Eye (tissue), 1 donor: ENCODE measurements at regions not wholly inside any gene's neighbourhood (a gene's known extent, or its start where the extent isn't known, plus 50 kb on each side); places are given as distances from the start of the nearest gene placed in this dataset.

ENCODE experiments used
- DNase-seq: peaks from one replicate; pipeline ENCODE4 v3.0.0-alpha.2; 2015

- DNase-seq, result no peak
Measured at GRCh38 chr1:60228041-60228491, 154.5 kb upstream of the C1orf87 start.

GRCh38 chr1:60227601-60228000 is 154.0 kb upstream of the C1orf87 start:
- no peak for DNase-seq

- DNase-seq, result no peak
Measured at GRCh38 chr1:60225486-60225885, 151.9 kb upstream of the C1orf87 start.

DNA sequence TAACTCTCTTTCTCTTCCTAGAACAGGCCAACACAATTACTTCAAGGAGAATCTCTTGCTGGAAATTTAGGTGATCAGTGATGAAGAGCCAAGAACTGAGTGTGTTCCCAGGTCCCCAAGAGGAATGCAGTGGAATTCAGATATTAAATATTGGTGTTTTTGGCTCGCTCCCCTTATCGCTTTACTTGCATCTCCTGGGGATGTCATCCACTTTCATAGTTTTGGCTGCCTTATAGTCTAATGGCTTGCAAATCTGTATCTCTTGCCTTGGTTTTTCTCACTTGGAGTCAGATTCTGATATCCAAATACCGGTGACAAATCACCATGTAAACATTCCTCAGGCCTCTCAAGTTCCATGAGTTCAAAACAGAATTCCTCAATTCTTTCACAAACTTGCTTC is 151.0 kb upstream of the C1orf87 start:
- DNase-seq, result no peak

DNA sequence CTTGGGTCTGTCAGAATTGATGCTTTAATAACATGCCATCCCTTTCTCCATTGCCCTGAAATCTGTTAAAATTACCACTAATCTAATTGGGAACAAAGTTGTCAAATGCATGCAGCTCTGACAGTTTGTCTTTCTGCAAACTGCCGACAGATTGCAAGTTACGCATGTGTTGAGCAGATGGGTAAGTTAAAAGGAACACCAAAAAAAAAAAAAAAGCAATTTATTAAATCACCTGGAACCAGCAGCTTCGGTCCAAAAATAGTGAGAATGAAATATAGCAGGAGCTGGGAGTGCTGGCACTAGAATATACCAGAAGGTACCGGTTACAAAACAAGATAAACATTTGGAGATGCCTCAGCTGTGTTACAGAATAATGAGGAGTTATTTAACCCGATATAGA is 149.6 kb upstream of the C1orf87 start:
- no peak for DNase-seq

GRCh38 chr1:60222360-60223115 is 149.0 kb upstream of the C1orf87 start:
- peak; percentile 66 for DNase-seq

GRCh38 chr1:60213253-60213652 is 139.7 kb upstream of the C1orf87 start:
- DNase-seq, result no peak

DNA sequence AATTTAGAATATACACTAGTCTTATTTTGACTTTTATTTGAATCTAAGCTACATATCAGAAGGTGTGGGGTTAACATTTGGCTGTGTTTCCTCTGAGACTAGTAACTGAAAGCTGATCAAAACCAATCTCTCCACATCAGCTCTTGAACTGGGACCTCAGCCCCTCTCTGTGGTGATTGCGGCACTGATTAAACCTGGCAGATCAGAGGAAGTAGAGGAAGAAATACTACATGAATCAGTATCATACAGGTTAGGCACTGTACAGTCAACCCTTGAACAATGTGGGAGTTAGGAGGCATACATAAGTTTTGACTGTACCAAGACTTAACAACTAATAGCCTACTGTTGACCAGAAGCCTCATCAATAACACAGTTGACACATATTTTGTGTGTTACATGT is 122.5 kb upstream of the C1orf87 start:
- no peak for DNase-seq

GRCh38 chr1:60185684-60186083 is 112.1 kb upstream of the C1orf87 start:
- DNase-seq, result no peak

DNA sequence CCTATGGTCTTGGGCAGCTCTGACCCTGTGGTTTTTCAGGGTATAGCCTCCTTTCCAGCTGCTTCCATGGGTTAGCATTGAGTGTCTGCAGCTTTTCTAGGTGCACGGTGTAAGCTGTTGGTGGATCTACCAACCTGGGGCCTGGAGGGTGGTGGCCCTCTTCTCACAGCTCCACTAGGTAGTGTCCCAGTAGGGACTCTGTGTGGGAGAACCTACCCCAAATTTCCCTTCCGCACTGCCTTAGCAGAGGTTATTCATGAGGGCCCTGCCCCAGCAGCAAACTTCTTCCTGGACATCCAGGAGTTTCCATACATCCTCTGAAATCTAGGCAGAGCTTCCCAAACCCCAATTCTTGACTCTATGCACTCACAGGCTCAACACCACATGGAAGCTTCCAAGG is 111.0 kb upstream of the C1orf87 start:
- no peak for DNase-seq

- no peak for DNase-seq
Measured at GRCh38 chr1:60173729-60174505, 100.3 kb upstream of the C1orf87 start.

- DNase-seq, result no peak
Measured at GRCh38 chr1:60173006-60173405, 99.4 kb upstream of the C1orf87 start.

- DNase-seq, result no peak
Measured at GRCh38 chr1:60171801-60172200, 98.2 kb upstream of the C1orf87 start.

DNA sequence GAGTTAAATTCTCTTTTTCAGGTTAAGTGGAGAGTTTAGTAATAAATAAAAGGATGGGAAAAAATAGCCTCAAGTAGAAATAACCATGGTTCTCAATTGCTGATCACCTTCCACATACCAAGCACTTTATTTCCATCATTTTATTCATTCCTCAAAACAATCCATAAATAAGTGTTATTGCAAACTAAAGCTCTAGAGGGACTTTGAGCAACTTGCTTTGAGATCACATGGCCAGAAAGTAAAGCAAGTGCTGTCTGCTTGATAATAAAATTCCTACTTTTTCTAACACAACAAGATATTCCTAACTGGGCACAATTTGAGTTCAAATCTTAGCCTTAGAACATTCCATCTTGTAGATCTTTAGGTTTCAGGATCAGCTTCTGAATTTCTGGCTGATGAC is 97.1 kb upstream of the C1orf87 start:
- DNase-seq, result no peak

GRCh38 chr1:60169206-60169605 is 95.6 kb upstream of the C1orf87 start:
- no peak for DNase-seq

- DNase-seq, result no peak
Measured at GRCh38 chr1:60162936-60163335, 89.4 kb upstream of the C1orf87 start.

GRCh38 chr1:60160141-60160540 is 86.6 kb upstream of the C1orf87 start:
- no peak for DNase-seq

GRCh38 chr1:60156371-60156770 is 82.8 kb upstream of the C1orf87 start:
- DNase-seq, result no peak

GRCh38 chr1:60153961-60154360 is 80.4 kb upstream of the C1orf87 start:
- DNase-seq, result no peak

DNA sequence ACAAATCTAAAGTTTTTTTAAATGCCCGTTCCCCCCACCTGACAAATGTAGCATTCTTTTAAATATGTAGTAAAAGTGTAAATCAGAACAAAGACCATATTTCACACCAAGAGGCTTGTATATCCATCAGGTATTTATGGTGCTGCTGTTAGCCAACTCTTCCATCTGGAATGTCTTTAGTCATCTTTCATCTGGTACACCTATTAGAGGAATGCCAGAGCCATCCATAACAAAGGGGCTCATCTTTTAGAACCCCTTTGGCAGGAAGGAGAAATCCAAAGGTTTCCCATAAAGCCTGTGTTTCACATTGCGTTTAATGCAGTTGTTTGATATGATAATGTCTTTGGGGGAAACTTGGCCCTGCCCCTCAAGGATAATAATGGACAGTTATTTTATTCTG is 79.3 kb upstream of the C1orf87 start:
- DNase-seq, result no peak

DNA sequence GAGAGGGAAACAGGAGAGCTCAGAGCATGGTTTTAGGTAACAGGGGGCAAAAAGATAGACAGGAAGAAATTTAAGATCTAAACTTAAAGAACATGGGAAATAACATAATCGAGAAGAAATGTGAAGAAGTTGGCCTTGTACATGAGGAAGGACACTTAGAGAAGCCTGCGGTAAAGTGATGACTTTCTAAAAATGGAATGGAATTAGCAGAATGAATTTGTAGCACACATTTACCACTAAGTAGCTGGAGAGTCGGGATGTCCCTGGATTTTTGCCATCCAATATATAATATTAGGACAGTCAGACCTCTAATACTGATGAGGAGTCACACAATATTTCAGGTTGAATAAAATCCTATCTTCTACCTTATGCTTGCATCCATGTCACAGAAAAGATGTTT is 77.7 kb upstream of the C1orf87 start:
- DNase-seq, result no peak

- no peak for DNase-seq
Measured at GRCh38 chr1:60149251-60149650, 75.7 kb upstream of the C1orf87 start.

DNA sequence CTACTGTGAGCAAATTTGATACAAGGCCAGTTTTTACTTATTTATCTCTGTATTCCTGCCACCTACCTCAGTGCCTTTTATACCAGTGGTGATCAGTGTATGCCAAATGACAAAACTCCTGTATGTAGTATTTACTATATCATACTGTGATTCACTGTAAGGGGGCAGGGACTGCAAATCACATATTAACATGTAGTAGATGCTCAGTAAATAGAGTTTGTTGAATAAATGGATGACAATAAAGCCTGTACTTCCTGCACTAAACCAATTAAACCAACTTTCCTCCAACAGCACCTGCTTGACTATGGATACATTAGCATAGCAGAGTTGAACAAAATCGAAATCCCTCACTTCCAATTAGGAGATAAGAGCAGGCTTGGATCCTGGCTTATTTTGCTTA is 73.3 kb upstream of the C1orf87 start:
- no peak for DNase-seq

- no peak for DNase-seq
Measured at GRCh38 chr1:60145771-60146170, 72.2 kb upstream of the C1orf87 start.
